Fibroblast of gingiva (primary cell): ENCODE measurements at regions not wholly inside any gene's neighbourhood (a gene's known extent, or its start where the extent isn't known, plus 50 kb on each side); places are given as distances from the start of the nearest gene placed in this dataset.
"Not testable (repeated sequence)": the region's sequence is repeated elsewhere in the genome, so short reads cannot be mapped to it uniquely, and the experiment has no call there.

ENCODE experiments used
- DNase-seq: peaks from one replicate; pipeline ENCODE4 v3.0.0-alpha.2; 2011; ENCODE audit warnings: low read depth

GRCh38 chr9:40097992-40098391 lies 742.5 kb downstream of the SPATA31A1 start:
- DNase-seq = not testable (repeated sequence)

DNA sequence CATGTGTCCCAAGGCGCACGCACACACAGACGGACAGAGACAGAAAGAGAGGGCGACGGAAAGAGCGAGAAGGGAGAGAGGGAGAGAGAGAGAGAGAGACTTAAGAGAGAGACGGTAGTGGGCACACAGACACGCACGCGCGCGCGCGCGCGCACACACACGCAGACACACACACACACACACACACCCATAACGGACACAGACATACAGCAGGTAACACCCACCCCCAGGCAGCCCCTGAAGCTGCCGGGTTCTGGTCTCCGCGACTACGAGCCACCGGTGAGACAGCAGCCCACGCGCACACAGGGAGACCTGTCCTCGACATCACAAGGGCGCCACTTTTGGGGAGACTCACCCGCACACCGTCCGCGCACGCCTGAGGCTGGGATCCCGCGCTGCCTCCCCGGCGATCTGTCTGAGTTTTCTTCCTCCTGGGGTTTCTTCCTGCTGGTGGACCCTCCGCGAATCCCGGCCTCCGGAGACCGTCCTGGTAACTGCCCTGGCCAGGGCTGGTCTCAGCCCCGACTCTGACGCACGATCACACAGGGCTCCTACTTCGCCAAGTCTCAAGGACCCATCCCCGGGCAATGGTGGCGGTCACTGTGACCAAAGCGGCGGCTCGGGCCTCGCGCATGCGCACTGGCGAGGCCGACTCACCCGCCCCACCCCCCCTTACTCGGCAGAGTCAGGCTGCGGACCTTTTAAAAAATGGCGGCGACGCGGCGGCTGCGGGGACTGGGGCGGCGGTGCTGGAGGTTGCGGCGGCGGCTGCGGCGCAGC lies 750.7 kb downstream of the SPATA31A1 start:
- DNase-seq = peak; percentile 9

DNA sequence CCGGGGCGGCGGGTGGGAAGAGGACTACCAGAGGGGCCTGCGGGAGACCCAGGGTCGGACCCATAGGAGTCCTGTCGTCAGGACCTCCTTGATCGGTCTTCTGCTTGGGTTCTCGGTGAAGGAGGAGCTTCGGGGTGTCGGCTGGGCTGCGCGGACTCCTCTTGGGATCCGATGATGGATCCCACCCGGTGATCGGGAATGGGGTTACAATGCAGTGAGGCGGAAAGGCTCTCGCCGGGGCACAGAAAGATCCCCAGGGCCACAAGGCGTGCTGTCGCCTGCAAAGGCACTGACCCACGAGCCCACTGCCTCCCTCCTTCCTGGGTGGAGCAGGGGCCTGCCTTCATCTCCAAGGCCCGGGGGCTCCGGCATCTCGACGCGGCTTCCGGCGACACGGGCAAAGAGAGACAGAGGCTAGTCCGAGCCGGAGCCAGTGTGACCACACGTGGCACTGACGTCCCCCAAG lies 751.3 kb downstream of the SPATA31A1 start:
- DNase-seq = not testable (repeated sequence)

- not testable (repeated sequence) for DNase-seq
Measured at GRCh38 chr9:40107251-40107650, 751.8 kb downstream of the SPATA31A1 start.

- DNase-seq = not testable (repeated sequence)
Measured at GRCh38 chr9:40108465-40108864, 753.0 kb downstream of the SPATA31A1 start.

DNA sequence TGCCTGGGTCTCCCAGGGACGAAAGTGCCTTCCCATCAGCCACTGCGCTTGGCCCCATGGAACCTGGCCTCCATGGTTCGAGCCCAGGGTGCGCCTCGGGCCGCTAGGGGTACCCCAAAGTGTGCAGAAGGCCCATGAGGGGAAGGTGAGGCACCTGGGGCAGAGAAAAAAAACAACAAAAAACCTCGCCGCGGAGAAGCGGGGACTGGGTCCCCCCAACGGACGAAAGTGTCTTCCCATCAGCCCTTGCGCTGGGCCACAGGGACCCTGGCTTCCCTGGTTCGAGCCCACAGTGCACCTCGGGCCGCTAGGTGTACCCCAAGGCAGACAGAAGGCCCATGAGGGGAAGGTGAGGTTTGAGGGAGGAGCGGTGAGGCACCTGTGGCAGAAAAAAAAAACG lies 755.3 kb downstream of the SPATA31A1 start:
- DNase-seq = not testable (repeated sequence)

GRCh38 chr9:40111571-40111970 lies 756.1 kb downstream of the SPATA31A1 start:
- not testable (repeated sequence) for DNase-seq

DNA sequence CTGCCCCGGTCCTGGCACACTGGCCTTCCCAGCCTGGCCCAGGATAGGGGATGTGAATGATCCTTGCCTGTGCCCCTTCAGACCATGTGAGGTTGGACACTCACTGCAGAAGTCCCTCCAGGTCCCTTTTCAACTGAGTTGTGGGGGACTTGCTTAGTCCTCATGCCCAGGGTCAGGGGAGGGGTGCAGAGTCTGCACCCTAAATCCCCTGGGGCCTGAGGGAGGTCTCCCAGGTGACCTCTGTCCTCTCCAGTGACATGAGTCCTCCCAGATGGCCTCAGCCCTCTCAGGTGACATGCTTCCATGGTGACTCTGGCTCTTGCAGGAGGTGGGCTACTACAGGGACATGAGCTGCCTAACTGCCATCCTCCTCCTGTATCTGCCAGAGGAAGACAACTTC lies 775.1 kb downstream of the SPATA31A1 start:
- DNase-seq = not testable (repeated sequence)

- DNase-seq = not testable (repeated sequence)
Measured at GRCh38 chr9:40169204-40169603, 813.7 kb downstream of the SPATA31A1 start.

DNA sequence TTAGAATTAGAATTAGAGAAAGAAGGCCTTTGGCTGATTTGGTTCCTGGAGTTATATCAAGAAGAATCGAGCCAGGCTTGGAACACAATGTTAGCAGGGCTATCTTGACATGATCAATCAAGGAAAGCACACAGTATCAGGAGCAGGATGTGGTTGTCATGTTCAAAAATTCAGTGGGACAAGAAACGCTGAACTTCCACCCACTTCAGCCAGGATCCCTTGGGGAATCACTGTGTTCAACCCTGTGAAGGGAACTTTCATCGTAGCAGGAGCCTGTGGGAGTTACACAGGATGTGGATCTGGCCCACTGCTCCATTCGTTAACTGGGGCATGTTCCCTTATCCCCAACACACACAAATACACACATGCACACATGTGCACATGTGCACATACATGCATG lies 817.8 kb downstream of the SPATA31A1 start:
- DNase-seq = not testable (repeated sequence)

DNA sequence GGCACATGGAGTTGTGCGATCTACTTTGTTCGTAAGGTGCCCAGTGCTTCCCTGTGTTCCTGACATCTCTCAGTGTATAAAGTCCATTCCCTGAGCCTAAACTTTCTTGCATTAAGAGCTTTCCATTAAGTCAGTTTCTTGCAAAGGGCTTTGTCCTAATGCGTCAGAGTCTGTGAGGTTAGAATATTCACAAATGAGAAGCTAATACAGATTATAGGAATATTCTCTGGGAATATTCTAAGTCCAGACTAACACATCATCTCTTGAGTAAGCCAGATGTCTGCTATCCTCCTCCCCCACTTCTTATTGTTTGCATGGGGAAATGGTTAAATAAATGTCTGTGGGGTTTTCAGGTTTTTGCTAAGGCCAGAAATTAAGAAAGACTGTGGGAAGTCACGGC lies 818.6 kb downstream of the SPATA31A1 start:
- not testable (repeated sequence) for DNase-seq

DNA sequence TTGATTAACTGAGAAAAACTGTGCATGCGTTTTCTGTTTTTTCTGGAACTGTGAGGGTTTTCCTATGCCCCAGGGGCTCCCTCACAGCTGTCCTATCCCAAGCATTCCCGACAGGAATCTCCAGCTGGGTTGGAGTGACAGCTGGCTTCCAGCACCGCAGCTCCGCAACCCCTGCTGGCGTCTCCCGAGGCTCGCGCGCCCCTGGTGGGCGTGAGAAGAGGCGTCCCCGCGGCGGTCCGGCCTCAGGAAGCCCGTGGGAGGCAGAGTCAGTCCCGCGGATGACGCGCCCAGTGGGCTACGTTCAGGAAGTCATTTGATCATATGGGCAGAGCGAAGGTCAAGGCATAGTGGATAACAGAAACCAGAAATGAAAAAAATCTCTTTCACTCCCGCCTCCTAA lies 821.9 kb downstream of the SPATA31A1 start:
- DNase-seq = not testable (repeated sequence)

GRCh38 chr9:40191403-40191802 lies 835.9 kb downstream of the SPATA31A1 start:
- DNase-seq = not testable (repeated sequence)

GRCh38 chr9:40192162-40192561 lies 836.7 kb downstream of the SPATA31A1 start:
- DNase-seq = not testable (repeated sequence)

GRCh38 chr9:40196165-40196714 lies 840.8 kb downstream of the SPATA31A1 start:
- not testable (repeated sequence) for DNase-seq

GRCh38 chr9:40196803-40197202 lies 841.3 kb downstream of the SPATA31A1 start:
- DNase-seq = not testable (repeated sequence)

- not testable (repeated sequence) for DNase-seq
Measured at GRCh38 chr9:40221596-40222233, 866.2 kb downstream of the SPATA31A1 start.

GRCh38 chr9:40222617-40223200 lies 867.2 kb downstream of the SPATA31A1 start:
- not testable (repeated sequence) for DNase-seq

GRCh38 chr9:40223353-40223752 lies 867.9 kb downstream of the SPATA31A1 start:
- not testable (repeated sequence) for DNase-seq
